HG02981 (cell line): ENCODE measurements at regions not wholly inside any gene's neighbourhood (a gene's known extent, or its start where the extent isn't known, plus 50 kb on each side); places are given as distances from the start of the nearest gene placed in this dataset.
"Not testable (repeated sequence)": the region's sequence is repeated elsewhere in the genome, so short reads cannot be mapped to it uniquely, and the experiment has no call there.

Source experiments
- ATAC-seq: cut with Tn5 transposase; IDR thresholded peaks from one replicate; pipeline ENCODE4 v1.9.1; 2021; ENCODE audit warnings: mild to moderate bottlenecking, moderate library complexity; ENCODE audit not compliant: unreplicated experiment

- peak; percentile 62 for ATAC-seq
Measured at GRCh38 chr3:193040836-193041672, 123.4 kb upstream of the MB21D2 start.

- ATAC-seq, result no peak
Measured at GRCh38 chr3:193046371-193046770, 128.7 kb upstream of the MB21D2 start.

- ATAC-seq, result not testable (repeated sequence)
Measured at GRCh38 chr3:193047461-193047860, 129.8 kb upstream of the MB21D2 start.

- no peak for ATAC-seq
Measured at GRCh38 chr3:193048127-193048526, 130.5 kb upstream of the MB21D2 start.

GRCh38 chr3:193049935-193050334 is 132.3 kb upstream of the MB21D2 start:
- no peak for ATAC-seq

GRCh38 chr3:193051314-193051713 is 133.7 kb upstream of the MB21D2 start:
- ATAC-seq, result no peak

- ATAC-seq, result no peak
Measured at GRCh38 chr3:193052354-193053045, 134.8 kb upstream of the MB21D2 start.

GRCh38 chr3:193053046-193053435 is 135.4 kb upstream of the MB21D2 start:
- no peak for ATAC-seq

- ATAC-seq, result no peak
Measured at GRCh38 chr3:193055352-193055751, 137.7 kb upstream of the MB21D2 start.

- no peak for ATAC-seq
Measured at GRCh38 chr3:193057616-193058015, 140.0 kb upstream of the MB21D2 start.

GRCh38 chr3:193060748-193061546 is 143.3 kb upstream of the MB21D2 start:
- no peak for ATAC-seq

GRCh38 chr3:193068365-193068764 is 150.7 kb upstream of the MB21D2 start:
- ATAC-seq, result no peak

- not testable (repeated sequence) for ATAC-seq
Measured at GRCh38 chr3:193069732-193070131, 152.1 kb upstream of the MB21D2 start.

GRCh38 chr3:193078996-193079753 is 161.5 kb upstream of the MB21D2 start:
- ATAC-seq, result no peak

GRCh38 chr3:193080821-193081365 is 160.1 kb upstream of the PLAAT1 start:
- no peak for ATAC-seq

- no peak for ATAC-seq
Measured at GRCh38 chr3:193085655-193086054, 155.4 kb upstream of the PLAAT1 start.

- no peak for ATAC-seq
Measured at GRCh38 chr3:193086681-193087080, 154.3 kb upstream of the PLAAT1 start.

- ATAC-seq, result no peak
Measured at GRCh38 chr3:193087336-193087735, 153.7 kb upstream of the PLAAT1 start.

- no peak for ATAC-seq
Measured at GRCh38 chr3:193095366-193095765, 145.7 kb upstream of the PLAAT1 start.

- ATAC-seq, result no peak
Measured at GRCh38 chr3:193096076-193096475, 144.9 kb upstream of the PLAAT1 start.
